ENCODE measurements at regions not wholly inside any gene's neighbourhood (a gene's known extent, or its start where the extent isn't known, plus 50 kb on each side); places are given as distances from the start of the nearest gene placed in this dataset.
"Not testable (repeated sequence)": the region's sequence is repeated elsewhere in the genome, so short reads cannot be mapped to it uniquely, and the experiment has no call there.

DNA sequence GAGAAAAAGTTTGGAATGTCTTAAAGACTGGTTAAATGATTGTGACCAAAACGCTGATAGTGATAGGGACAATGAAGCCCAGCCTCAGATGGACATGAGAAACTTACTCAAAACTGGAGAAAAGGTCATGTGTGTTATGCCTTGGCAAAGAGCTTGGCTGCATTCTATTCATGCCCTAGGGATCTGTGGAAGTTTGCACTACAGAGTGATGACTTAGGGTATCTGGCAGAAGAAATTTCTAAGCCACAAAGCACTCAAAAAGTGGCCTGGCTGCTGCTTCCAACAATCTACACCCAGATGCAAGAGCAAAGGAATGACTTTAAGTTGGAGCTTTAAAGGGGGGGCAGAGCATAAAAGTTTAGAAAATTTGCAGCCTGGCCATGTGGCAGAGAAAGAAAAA lies 521.3 kb downstream of the UQCRFS1 start:
- intact Hi-C loops (cut with DNase I), result no loop called here
- Histone ChIP-seq H3K36me3 (replicated peaks in 1 of 2) (no peaks in the 10 kb centered on the region), H3K9me3 (replicated peaks in 1 of 3) (no peaks in the 10 kb centered on the region), H3K4me3 (no peak overlapping the region), H3K27ac (no peak overlapping the region), H3K27me3 (no peaks in the 10 kb centered on the region), H3K4me1 (replicated peaks in 1 of 2) (no peaks in the 10 kb centered on the region)
- 67 to 77% (median 72%) methylated on average over 1 of the region's 1 CpG for WGBS, 4 donors
- no peak for DNase-seq
- no peak for TF ChIP-seq POLR2A (IDR thresholded peaks at IDR 0.05)
- TF ChIP-seq, protein P1, sequence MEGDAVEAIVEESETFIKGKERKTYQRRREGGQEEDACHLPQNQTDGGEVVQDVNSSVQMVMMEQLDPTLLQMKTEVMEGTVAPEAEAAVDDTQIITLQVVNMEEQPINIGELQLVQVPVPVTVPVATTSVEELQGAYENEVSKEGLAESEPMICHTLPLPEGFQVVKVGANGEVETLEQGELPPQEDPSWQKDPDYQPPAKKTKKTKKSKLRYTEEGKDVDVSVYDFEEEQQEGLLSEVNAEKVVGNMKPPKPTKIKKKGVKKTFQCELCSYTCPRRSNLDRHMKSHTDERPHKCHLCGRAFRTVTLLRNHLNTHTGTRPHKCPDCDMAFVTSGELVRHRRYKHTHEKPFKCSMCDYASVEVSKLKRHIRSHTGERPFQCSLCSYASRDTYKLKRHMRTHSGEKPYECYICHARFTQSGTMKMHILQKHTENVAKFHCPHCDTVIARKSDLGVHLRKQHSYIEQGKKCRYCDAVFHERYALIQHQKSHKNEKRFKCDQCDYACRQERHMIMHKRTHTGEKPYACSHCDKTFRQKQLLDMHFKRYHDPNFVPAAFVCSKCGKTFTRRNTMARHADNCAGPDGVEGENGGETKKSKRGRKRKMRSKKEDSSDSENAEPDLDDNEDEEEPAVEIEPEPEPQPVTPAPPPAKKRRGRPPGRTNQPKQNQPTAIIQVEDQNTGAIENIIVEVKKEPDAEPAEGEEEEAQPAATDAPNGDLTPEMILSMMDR (IDR thresholded peaks at IDR 0.05), result no peak

DNA sequence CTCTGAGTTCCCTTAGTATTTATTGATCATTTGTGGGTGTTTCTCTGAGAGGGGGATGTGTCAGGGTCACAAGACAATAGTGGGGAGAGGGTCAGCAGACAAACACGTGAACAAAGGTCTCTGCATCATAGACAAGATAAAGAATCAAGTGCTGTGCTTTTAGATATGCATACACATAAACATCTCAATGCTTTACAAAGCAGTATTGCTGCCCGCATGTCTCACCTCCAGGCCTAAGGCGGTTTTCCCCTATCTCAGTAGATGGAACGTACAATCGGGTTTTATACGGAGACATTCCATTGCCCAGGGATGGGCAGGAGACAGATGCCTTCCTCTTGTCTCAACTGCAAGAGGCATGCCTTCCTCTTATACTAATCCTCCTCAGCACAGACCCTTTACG lies 523.5 kb downstream of the UQCRFS1 start:
- 69 to 75% (median 70%) methylated on average over 6 of the region's 7 CpGs for WGBS, 4 donors
- intact Hi-C loops (cut with DNase I); H3K27ac ChIP-seq; DNase-seq; H3K9me3 ChIP-seq (replicated peaks in 1 of 3); H3K27me3 ChIP-seq; H3K4me1 ChIP-seq (replicated peaks in 1 of 2); H3K36me3 ChIP-seq (replicated peaks in 1 of 2); H3K4me3 ChIP-seq: not testable (repeated sequence)

- Histone ChIP-seq H3K36me3 (replicated peaks in 1 of 2) (no peaks in the 10 kb centered on the region), H3K4me1 (replicated peaks in 1 of 2) (no peaks in the 10 kb centered on the region), H3K9me3 (replicated peaks in 1 of 3) (no peaks in the 10 kb centered on the region), H3K27me3 (no peaks in the 10 kb centered on the region), H3K4me3 (no peak overlapping the region), H3K27ac (no peak overlapping the region)
- intact Hi-C loops (cut with DNase I), result no loop called here
- 42 to 70% (median 54%) methylated on average over 1 of the region's 1 CpG for WGBS, 4 donors
- DNase-seq, result no peak
- TF ChIP-seq, protein P1 (IDR thresholded peaks at IDR 0.05), result no peak
- TF ChIP-seq POLR2A (IDR thresholded peaks at IDR 0.05), result no peak
Measured at GRCh38 chr19:28687296-28687695, 525.7 kb downstream of the UQCRFS1 start.

DNA sequence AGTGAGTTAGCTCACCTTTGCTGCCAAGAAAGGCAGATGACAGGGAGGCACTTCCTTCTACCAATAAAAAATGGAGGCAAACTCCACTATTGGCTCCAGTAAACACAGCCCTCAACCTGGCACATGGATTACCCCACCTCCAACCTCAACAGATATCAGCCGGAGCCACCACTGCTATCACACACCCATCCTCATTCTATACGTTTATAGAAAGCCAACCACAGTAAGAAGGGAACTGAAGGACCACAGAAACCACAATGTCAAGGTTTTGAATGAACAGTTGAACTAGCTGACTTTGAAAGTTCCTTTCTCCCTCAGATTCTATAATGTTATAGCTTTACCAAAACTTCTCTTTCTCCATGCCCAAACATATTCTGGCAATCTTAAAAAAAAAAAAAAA lies 526.2 kb downstream of the UQCRFS1 start:
- no peak overlapping the region for H3K27ac ChIP-seq
- H3K4me3 ChIP-seq, result no peak overlapping the region
- no peak for DNase-seq
- intact Hi-C loops (cut with DNase I), result no loop called here
- no peaks in the 10 kb centered on the region for H3K4me1 ChIP-seq (replicated peaks in 1 of 2)
- no peaks in the 10 kb centered on the region for H3K9me3 ChIP-seq (replicated peaks in 1 of 3)
- no peaks in the 10 kb centered on the region for H3K27me3 ChIP-seq
- no peaks in the 10 kb centered on the region for H3K36me3 ChIP-seq (replicated peaks in 1 of 2)
- no peak for TF ChIP-seq POLR2A (IDR thresholded peaks at IDR 0.05)
- TF ChIP-seq, protein P1 (IDR thresholded peaks at IDR 0.05), result no peak
- WGBS, 4 donors, result 48 to 64% (median 59%) methylated on average over 2 of the region's 2 CpGs

- H3K27me3 ChIP-seq, result no peaks in the 10 kb centered on the region
- H3K4me3 ChIP-seq, result no peak overlapping the region
- no peaks in the 10 kb centered on the region for H3K9me3 ChIP-seq (replicated peaks in 1 of 3)
- WGBS, 4 donors, result 83 to 91% (median 85%) methylated on average over 3 of the region's 3 CpGs
- H3K36me3 ChIP-seq (replicated peaks in 1 of 2), result no peaks in the 10 kb centered on the region
- no peak for DNase-seq
- intact Hi-C loops (cut with DNase I), result no loop called here
- no peaks in the 10 kb centered on the region for H3K4me1 ChIP-seq (replicated peaks in 1 of 2)
- TF ChIP-seq, protein P1 (IDR thresholded peaks at IDR 0.05), result no peak
- no peak for TF ChIP-seq POLR2A (IDR thresholded peaks at IDR 0.05)
- no peak overlapping the region for H3K27ac ChIP-seq
Measured at GRCh38 chr19:28685802-28686201, 527.1 kb downstream of the UQCRFS1 start.

DNA sequence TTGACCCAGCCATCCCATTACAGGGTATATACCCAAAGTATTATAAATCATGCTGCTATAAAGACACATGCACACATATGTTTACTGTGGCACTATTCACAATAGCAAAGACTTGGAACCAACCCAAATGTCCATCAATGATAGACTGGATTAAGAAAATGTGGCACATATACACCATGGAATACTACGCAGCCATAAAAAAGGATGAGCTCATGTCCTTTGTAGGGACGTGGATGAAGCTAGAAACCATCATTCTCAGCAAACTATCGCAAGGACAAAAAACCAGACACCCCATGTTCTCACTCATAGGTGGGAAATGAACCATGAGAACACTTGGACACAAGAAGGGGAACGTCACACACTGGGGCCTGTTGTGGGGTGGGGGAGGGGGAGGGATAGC lies 527.9 kb downstream of the UQCRFS1 start:
- WGBS, 4 donors, result 76 to 86% (median 81%) methylated on average over 4 of the region's 4 CpGs
- H3K4me3 ChIP-seq; H3K9me3 ChIP-seq (replicated peaks in 1 of 3); H3K36me3 ChIP-seq (replicated peaks in 1 of 2); H3K27me3 ChIP-seq; H3K4me1 ChIP-seq (replicated peaks in 1 of 2); H3K27ac ChIP-seq; DNase-seq; intact Hi-C loops (cut with DNase I): not testable (repeated sequence)
